Esophagus squamous epithelium (tissue), 4 donors: ENCODE measurements at regions not wholly inside any gene's neighbourhood (a gene's known extent, or its start where the extent isn't known, plus 50 kb on each side); places are given as distances from the start of the nearest gene placed in this dataset.

Experiments
- POLR2A ChIP-seq, 4 donors: fragments of 450-650 bp; IDR thresholded peaks; one replicate each; pipeline ENCODE4 v1.6.1; 2017; ENCODE audit warnings: antibody characterized with exemption in 4 of 4, mild to moderate bottlenecking in 4 of 4, moderate library complexity in 3 of 4
- TF ChIP-seq, protein P1 (sequence below), 6 experiments: fragments of 450-650 bp in 4 of 6; fragments of 200-600 bp in 2 of 6; sonication (generic) in 2 of 6; IDR thresholded peaks; one replicate each; pipeline ENCODE4 v1.5.1; 2016 to 2019; ENCODE audit warnings: antibody characterized with exemption in 6 of 6, mild to moderate bottlenecking in 4 of 6, moderate library complexity in 4 of 6

DNA sequence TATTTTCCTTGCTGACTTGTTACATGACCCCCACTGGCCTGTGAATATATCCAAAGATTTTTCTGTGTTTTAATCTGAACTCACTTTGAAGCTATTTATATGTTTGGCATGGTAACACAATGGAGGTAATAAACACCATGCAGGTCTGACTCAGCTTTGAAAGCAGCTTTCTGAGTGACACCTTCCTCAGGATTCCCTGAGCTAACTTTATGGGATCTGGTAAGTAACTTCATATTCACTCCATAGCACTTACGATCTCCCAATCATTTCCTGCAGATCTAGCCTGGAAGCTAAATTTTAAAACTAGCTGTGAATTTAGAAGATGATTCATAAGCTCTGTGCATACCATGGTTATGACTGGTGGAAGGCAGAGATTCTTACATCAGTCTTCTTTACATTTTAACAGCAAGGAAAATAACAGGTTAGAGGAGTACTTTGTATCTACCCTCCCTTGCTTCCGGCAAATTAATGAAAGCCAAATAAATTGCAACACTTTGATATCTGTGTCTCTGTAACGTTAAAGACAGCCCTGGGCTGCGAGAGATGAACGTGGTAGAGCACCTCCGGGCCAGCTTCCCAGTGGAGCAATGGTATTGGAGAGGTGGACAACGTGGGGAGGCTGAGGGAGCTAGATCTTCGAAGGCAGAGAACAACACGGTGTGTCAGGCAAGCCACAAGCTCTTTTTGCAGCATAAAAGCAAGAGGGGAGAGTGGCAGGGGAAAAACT, 170.2 kb upstream of the KLF14 start:
- TF ChIP-seq, protein P1, sequence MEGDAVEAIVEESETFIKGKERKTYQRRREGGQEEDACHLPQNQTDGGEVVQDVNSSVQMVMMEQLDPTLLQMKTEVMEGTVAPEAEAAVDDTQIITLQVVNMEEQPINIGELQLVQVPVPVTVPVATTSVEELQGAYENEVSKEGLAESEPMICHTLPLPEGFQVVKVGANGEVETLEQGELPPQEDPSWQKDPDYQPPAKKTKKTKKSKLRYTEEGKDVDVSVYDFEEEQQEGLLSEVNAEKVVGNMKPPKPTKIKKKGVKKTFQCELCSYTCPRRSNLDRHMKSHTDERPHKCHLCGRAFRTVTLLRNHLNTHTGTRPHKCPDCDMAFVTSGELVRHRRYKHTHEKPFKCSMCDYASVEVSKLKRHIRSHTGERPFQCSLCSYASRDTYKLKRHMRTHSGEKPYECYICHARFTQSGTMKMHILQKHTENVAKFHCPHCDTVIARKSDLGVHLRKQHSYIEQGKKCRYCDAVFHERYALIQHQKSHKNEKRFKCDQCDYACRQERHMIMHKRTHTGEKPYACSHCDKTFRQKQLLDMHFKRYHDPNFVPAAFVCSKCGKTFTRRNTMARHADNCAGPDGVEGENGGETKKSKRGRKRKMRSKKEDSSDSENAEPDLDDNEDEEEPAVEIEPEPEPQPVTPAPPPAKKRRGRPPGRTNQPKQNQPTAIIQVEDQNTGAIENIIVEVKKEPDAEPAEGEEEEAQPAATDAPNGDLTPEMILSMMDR (IDR thresholded peaks at IDR 0.05) = no peak
- TF ChIP-seq POLR2A (IDR thresholded peaks at IDR 0.05) = peak in 1 of 4 donors; percentile 26
